ENCODE measurements at regions not wholly inside any gene's neighbourhood (a gene's known extent, or its start where the extent isn't known, plus 50 kb on each side); places are given as distances from the start of the nearest gene placed in this dataset.

GRCh38 chr13:85671336-85671735 lies 127.9 kb downstream of the SLITRK6 start:
- Histone ChIP-seq H3K4me1 (no peaks in the 10 kb centered on the region), H3K36me3 (no peaks in the 10 kb centered on the region), H3K27me3 (no peaks in the 10 kb centered on the region), H3K4me3 (no peak overlapping the region), H3K27ac (no peak overlapping the region), H3K9me3 (peaks cover 0 to 16% (median 3%) of the 10 kb centered on the region in 4 donors)
- TF ChIP-seq POLR2A (IDR thresholded peaks at IDR 0.05) (no peak), CTCF (IDR thresholded peaks at IDR 0.05) (no peak), EP300 (IDR thresholded peaks at IDR 0.05) (no peak)
- WGBS, 2 donors: 91 to 93% methylated on average over 3 of the region's 3 CpGs
- DNase-seq (ENCODE audit: low spot score in 2 of 2): no peak

- no peaks in the 10 kb centered on the region for H3K36me3 ChIP-seq
- 46 to 55% methylated on average over 3 of the region's 3 CpGs for WGBS, 2 donors
- H3K4me1 ChIP-seq: no peaks in the 10 kb centered on the region
- H3K27ac ChIP-seq: no peak overlapping the region
- no peak for TF ChIP-seq EP300 (IDR thresholded peaks at IDR 0.05)
- TF ChIP-seq POLR2A (IDR thresholded peaks at IDR 0.05): no peak
- H3K4me3 ChIP-seq: no peak overlapping the region
- H3K9me3 ChIP-seq: no peaks in the 10 kb centered on the region
- DNase-seq (ENCODE audit: low spot score in 2 of 2): no peak
- H3K27me3 ChIP-seq: no peaks in the 10 kb centered on the region
Measured at GRCh38 chr13:85666356-85666755, 132.9 kb downstream of the SLITRK6 start.

- H3K9me3 ChIP-seq: no peaks in the 10 kb centered on the region
- no peaks in the 10 kb centered on the region for H3K36me3 ChIP-seq
- no peak for DNase-seq (ENCODE audit: low spot score in 2 of 2)
- no peaks in the 10 kb centered on the region for H3K4me1 ChIP-seq
- H3K4me3 ChIP-seq: no peak overlapping the region
- H3K27ac ChIP-seq: no peak overlapping the region
- H3K27me3 ChIP-seq: no peaks in the 10 kb centered on the region
- TF ChIP-seq POLR2A (IDR thresholded peaks at IDR 0.05) (no peak), EP300 (IDR thresholded peaks at IDR 0.05) (no peak), CTCF (IDR thresholded peaks at IDR 0.05) (no peak)
- 67 to 71% methylated on average over 4 of the region's 4 CpGs for WGBS, 2 donors
Measured at GRCh38 chr13:85665286-85665685, 133.9 kb downstream of the SLITRK6 start.

GRCh38 chr13:85663856-85664255 lies 135.4 kb downstream of the SLITRK6 start:
- Histone ChIP-seq H3K4me3 (no peak overlapping the region), H3K9me3 (no peaks in the 10 kb centered on the region), H3K4me1 (no peaks in the 10 kb centered on the region), H3K27ac (no peak overlapping the region), H3K36me3 (no peaks in the 10 kb centered on the region), H3K27me3 (no peaks in the 10 kb centered on the region)
- TF ChIP-seq POLR2A (IDR thresholded peaks at IDR 0.05) (no peak), EP300 (IDR thresholded peaks at IDR 0.05) (no peak), CTCF (IDR thresholded peaks at IDR 0.05) (no peak)
- no peak for DNase-seq (ENCODE audit: low spot score in 2 of 2)
- 93 to 98% methylated on average over 1 of the region's 1 CpG for WGBS, 2 donors

GRCh38 chr13:85662186-85662585 lies 137.0 kb downstream of the SLITRK6 start:
- Histone ChIP-seq H3K9me3 (no peaks in the 10 kb centered on the region), H3K4me3 (no peak overlapping the region), H3K4me1 (no peaks in the 10 kb centered on the region), H3K27me3 (no peaks in the 10 kb centered on the region), H3K27ac (no peak overlapping the region), H3K36me3 (no peaks in the 10 kb centered on the region)
- TF ChIP-seq CTCF (IDR thresholded peaks at IDR 0.05) (no peak), POLR2A (IDR thresholded peaks at IDR 0.05) (no peak), EP300 (IDR thresholded peaks at IDR 0.05) (no peak)
- DNase-seq (ENCODE audit: low spot score in 2 of 2): no peak

- Histone ChIP-seq H3K4me1 (no peaks in the 10 kb centered on the region), H3K27ac (no peak overlapping the region), H3K9me3 (no peaks in the 10 kb centered on the region), H3K36me3 (no peaks in the 10 kb centered on the region), H3K4me3 (no peak overlapping the region), H3K27me3 (no peaks in the 10 kb centered on the region)
- DNase-seq (ENCODE audit: low spot score in 2 of 2): no peak
- TF ChIP-seq EP300 (IDR thresholded peaks at IDR 0.05): no peak
- TF ChIP-seq POLR2A (IDR thresholded peaks at IDR 0.05): no peak
- TF ChIP-seq CTCF (IDR thresholded peaks at IDR 0.05): no peak
Measured at GRCh38 chr13:85661675-85662074, 137.5 kb downstream of the SLITRK6 start.

Data from tibial nerve (tissue), 4 donors.